Renal cortical epithelial cell (primary cell): ENCODE measurements at regions not wholly inside any gene's neighbourhood (a gene's known extent, or its start where the extent isn't known, plus 50 kb on each side); places are given as distances from the start of the nearest gene placed in this dataset.
"Not testable (repeated sequence)": the region's sequence is repeated elsewhere in the genome, so short reads cannot be mapped to it uniquely, and the experiment has no call there.

Experiments
- DNase-seq: peaks from one replicate; pipeline ENCODE4 v3.0.0-alpha.2; 2011; ENCODE audit warnings: low read depth

DNA sequence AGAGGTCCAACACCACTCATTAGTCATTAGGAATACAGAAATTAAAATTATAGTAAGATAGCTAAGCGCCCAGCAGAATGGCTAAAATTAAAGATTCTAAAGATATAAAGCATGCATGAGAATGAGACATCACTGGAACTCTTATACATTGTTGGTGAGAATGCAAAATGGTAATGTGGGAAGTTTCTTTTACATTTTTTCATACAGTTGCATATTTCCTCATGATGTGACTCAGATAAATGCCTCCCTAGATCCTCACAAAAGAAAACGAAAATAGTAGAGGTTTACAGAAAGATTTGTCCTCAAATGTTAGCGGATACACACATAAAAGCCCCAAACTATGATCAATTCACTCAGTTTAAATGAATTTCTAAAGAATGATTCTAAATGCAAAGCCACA is 633.7 kb upstream of the GJE1 start:
- DNase-seq = no peak

DNA sequence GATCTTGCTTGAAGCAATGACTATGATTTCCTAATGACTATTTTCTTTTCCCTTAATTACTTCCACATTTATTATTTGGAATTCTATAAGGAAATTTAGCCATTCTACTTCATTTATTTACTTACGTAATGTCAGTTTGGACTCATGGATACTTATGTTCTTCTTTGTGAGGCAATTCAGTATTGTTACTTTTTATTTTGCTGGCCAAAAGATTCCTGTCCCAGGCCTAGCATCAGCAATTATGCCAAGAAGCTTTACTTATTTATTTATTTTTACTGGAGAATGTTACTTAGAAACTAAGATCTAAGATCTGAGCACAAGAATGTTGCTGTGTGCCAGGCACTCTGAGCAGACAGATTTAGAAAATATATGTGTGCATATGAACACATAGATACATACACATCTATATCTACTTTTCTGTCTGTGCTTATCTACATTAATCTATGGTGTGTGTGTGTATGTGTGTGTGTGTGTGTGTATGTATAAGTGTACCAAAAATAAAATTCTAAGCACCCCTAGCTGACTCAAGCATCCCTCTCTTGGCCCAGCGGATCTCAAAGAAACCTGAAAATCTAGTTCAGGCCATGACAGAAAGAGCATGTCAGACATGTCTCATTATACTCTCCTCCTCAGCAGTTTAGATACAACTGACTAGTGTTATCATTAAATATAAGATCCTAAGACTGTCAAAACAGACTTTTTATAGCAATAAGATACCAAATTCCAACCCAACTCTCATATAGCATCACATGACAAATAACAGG is 640.0 kb upstream of the GJE1 start:
- DNase-seq = no peak

DNA sequence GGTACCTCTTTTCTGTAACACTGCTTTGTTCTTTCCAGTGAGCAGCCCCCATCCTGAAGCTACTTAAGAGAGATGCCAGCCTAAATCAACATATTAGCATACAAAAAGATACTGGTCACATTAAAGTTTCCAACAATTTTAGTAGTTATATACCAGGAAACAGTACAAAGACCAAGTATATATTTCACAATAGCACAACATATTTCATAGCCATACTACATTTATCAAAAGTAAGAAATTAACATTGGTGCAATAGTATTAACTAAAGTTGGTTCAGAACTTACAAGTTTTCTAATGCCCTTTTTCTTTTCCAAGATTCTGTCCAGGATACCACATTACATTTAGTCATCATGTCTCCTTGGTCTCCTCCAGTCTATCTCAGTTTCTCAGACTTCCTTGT is 641.0 kb upstream of the GJE1 start:
- DNase-seq = no peak

DNA sequence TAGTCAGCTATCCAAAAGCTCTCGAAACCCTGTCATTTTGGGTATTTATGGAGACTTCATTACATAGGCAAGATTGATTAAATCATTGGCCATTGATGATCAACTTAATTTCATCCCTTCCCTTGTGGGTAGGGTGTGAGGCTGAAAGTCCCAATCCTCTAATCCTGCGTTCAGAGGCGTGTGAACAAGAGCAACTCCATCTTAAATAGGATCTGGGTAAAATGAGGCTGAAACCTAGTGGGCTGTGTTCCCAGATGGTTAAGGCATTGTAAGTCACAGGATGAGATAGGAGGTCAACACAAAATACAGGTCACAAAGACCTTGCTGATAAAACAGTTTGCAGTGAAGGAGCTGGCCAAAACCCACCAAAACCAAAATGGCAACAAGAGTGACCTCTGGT is 641.7 kb upstream of the GJE1 start:
- DNase-seq = no peak

DNA sequence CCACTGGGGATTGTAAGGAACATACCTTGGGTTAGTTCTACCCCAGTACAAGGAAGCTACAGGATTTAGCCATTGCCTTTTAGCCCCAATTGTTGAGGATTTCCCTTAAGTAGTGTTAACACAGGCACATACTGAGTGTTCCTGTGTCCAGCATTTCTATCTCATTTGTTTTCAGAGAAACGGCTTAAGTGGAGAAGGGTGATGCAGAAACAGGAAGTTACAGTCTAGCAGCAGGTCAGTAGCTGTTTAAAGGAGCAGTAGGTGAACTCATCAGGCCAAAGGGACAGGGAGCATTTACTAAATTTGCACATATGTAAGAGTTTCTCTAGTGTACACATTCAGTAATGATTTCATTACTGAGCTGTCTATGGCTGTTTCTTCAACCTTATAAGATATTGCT is 644.2 kb upstream of the GJE1 start:
- peak; percentile 42 for DNase-seq

DNA sequence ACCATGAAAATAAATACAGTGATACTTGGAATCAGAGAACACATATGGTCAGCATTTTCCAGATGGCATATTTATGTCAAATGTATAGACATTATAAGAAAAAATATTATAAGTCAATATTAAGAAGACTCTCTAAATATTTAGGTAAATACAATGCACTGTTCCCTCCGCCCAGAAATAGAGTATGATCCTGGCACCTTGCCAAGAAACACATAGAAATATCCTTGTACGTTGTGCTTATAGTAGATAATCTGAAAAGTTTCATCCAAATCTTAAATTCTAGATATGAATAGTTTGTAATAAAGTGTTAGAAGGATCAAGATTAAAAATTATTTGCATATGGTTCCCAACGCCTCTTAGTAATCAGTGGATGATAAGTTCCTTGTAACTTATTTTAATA is 645.8 kb upstream of the GJE1 start:
- DNase-seq = no peak

DNA sequence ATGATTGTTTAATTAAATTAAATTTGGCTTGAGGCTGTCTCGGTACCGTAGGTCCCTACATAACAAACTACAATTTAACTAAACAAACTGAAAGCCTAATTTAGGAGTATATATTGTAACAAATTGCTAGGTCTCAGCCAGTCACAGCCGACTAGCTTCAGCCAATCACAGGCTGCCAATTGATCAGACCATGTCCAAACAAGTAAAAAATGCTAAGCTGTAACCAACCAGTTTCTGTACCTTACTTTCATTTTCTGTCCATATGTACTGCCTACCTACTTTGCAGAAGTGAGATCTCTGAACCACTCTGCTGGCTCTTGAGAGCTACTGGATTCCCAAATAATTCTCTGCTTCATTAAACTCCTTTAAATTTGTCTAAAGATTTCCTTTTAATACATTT is 648.0 kb upstream of the GJE1 start:
- DNase-seq = peak; percentile 26

DNA sequence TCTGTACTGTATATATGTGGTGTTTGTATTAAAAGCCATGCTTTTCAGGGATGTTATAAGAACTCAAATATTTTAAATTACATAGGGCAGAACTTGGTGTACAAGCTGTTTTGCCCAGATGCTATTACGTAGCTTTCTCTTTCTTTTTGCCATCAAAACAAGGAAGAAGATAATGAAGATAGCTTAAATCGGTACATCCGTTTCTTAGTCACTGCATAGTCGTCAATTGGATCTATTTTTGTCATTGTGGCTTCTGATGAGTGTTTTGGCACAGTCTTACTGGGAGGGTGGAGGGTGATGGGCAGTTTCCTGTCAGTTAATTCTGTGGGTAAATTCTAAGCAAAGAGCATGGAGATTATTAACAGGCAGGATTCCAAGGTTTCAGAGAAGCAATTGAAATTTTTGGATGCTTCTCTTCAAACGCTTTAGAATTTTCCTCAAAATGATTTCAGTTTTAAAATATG is 649.1 kb upstream of the GJE1 start:
- peak; percentile 93 for DNase-seq

DNA sequence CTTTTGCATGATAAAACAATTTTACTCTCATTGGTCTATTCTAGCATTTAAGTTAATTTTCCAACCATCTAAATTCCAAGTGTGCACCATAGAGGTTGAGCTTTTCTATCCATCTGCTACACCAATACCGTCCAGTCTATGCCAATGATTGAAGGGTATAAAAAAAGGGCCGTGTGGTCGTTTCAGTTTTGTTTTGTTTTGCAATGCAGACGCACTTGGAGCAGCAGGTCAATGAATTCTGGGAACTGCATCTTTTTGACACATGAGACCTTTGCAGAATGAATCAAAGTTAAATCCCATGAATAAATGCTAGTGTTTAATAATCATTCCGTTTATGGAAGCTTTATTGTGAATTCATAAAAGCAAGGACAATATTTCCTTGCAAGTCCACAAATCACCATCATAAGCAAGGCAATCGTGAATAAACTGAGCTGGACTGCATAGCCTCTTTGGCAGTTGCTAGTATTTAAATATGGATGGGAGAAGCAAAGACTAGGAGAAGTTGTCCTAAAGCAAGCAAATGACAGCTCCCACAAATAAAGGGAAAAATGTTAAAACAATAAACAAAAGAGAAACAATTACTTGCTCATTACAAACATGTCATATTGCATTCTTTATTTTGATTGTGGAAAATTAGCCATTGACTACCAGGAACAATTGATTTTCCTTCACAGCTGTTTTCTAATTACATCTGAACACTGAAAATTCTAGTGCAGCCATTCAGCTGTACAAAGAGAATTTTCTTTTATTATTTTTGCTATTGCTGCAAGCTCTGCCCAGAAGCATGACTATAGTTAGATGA is 649.7 kb upstream of the GJE1 start:
- peak; percentile 5 for DNase-seq

DNA sequence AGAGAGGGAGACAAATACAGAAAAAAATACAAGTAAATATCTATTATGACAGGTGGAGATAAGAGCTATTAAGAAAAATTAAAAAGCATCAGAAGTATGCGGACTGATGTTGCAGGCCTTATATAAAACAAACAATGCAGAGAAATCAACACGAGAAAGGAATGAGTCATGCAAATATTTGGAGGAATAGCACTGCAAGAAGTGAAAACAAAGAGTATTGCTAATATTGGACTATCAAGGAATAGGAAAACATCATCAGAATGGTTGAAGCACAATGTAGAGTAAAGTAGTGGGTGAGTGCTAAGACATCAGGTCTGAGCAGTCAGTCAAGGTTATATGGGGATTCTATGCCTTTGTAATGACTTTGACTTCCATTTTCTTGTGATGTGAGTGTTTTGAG is 657.5 kb upstream of the GJE1 start:
- DNase-seq = no peak

DNA sequence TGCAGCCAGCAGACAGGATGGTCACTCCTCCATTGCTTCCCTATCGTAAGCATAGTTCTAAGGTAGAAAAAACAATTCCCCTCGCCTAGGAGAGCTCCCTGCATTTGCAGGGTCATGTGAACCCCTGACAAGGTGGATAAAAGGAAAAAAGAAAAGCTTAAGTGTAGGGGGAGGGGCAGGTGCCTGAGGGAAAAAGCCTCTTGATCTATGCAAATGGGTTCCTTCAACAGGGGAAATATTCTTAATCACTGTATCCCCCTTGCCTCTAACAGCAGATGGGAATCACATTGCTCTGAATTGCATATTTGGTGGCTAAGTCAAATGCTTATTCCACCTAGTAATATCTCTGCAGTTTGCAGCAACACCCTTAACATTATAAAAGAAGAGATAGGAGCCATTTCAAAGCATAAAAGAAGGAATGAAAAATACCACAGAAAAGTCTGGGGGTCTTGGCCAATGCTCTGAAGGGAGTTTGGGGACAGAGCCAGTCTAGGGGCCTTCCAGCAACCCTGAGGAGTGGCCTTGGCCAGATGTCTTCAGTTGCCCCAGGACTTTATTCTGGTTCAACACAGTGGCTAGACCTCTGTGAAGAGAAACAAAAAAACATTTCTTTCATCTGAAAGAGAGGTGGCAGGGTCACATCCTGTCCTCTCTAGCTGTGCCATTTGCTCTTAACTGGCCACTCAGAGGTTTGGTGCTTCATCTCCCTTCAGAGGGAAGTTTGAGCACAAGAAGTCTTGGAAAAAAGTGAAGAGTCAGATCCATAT is 660.4 kb upstream of the GJE1 start:
- DNase-seq = peak; percentile 11

DNA sequence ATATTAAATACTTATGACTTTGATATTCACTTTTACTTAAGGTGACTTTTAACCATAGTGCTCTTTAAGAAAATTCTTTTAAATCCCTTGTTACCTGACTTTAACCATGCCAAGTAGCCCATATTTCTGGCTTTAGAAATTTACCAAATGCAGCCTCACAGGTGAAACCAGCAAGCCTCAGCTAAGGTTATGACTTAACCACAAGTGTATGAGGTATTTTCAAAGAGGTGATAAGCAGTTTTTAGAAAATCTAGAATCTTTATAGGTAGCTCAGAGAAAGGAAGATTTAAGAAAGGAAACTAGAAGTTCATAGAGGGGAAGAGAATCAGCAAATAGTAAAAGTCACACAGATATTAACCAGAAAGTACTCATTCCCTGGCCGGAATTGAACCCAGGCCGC is 661.9 kb upstream of the GJE1 start:
- DNase-seq = no peak

DNA sequence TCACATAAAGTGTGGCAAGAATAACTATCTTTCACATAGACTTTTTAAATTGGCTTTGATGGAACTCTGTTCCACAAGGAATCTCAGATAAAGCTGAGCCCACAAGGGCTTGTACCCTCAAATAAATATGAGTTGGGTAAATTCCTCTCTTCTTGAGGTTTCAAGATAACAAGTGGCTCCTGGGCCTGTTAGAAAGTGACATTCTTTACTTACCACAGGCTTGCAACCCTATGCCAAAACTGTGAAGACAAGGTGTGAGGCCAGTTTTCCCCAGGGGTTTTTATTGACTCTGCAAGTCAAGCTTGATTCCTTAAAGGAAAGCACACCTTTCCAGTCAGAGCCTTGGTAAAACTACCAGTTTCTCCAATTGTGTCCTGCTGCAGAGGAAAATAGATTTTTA is 664.8 kb upstream of the GJE1 start:
- peak; percentile 70 for DNase-seq

DNA sequence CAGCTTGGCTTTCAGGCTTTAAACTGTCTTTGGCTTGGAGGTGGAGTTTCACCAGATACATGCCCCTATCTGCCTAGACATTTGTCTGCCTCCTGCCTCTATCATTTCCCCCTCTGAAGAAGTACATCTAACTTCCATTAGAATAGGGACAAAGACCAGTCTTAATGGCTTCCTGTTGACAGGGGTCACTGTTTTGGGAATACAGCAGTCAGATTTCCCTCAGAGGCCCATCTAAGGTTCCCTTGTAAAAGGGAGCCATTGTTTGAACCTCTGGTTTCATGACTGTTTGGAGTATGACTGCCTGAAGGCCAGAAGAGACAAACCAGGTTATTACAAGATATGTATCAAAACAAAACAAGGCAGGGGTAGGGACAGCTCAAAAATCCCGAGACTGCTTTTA is 665.7 kb upstream of the GJE1 start:
- no peak for DNase-seq

DNA sequence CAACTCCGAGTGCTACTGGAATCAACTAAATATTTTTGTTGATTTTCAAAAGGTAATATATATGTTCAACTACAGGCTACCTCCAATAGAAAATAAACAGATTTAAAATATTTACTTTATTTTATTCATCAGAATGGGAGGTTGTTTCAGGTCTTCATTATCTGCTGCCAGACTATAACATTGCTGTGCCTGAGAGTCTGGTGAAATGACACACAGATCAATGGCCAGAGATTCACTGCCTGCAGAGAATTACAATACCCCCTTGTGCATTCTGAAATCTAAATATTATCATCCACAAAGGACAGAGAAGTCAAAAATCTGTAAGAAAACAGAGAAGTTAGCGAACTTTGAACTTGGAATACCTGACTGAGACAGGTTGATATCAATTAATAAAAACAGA is 667.8 kb upstream of the GJE1 start:
- DNase-seq = no peak

DNA sequence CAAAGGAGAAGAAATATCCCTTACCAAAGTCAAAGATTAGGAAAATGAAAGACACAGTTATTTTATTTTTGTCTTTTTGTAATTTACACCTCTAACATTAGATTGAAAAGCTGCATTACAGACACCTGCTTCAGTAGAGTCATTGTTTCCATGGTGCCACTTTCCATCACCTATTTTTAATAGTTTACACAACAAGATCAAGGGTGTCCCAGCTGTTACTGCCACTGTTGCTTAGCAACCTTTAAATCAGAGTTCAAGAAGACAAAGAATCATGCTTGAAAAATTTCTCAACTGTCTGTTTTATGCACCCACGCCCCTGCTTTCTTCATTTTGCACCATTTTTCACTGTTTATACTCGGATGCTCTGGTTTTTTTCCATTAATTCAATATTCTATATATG is 668.2 kb upstream of the GJE1 start:
- DNase-seq = peak; percentile 94

DNA sequence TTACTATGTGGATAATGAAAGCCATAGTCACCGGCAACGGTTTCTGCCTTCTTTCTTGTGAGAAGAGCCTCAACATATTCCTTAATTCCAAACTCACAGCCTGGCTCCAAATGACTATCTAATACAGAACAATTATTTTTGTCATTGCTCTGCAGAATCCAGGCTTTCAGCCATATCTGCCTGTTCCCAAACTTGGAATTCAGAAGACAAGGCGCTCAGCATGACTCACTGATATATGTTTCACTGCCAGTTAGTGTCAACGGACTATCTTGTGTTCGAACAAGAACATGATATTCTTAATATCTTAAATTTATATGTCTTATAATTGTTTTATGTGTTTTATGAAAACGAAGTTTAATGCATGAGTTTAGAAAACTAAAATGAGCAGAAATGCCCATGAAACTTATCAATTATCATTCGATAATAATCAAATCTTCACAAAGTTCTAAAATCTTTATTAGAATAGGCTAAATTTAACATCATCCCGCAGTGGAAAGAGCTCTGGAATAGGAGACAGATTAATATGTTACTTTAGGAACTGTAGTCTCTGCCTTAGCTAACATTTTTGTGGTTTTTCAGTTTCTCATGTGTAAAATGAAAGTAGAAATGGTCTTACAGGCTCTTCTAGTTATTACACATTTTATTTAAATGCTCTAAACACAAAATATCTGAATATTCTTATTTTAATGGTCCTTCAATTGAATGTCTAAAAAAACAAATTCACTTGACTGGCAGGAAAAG is 669.3 kb upstream of the GJE1 start:
- DNase-seq = peak; percentile 83

DNA sequence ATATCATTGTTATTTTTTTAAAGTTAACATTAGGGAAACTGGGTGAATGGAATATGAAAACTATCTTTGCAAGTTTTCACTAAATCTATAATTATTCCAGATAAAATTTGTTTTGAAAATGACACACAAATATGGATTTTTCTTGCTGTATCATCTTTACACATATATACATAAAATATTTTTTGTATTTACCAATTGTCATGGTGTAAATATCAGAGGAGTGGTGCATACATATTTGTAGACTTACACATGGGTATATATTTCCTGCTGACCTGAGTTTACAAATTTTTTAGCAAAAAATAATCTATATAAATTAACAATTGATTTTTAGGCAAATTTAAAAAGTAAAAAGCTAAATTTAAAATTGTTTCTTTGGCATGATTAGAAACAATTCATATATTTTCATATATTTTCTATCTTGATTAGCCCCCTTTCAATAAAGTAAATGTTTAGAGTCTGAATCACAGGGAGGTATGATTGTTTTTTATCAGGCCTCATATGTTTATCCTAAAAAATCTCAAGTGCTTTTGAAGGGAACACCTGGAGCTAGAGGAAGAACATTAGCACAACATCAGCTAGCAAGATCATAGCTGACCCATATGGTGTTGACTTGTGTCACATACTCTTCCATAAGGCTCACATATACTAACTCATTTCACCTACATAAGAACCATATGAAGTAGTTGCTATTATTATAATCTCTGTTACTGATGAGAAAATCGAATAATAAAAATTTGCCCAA is 671.8 kb upstream of the GJE1 start:
- no peak for DNase-seq

DNA sequence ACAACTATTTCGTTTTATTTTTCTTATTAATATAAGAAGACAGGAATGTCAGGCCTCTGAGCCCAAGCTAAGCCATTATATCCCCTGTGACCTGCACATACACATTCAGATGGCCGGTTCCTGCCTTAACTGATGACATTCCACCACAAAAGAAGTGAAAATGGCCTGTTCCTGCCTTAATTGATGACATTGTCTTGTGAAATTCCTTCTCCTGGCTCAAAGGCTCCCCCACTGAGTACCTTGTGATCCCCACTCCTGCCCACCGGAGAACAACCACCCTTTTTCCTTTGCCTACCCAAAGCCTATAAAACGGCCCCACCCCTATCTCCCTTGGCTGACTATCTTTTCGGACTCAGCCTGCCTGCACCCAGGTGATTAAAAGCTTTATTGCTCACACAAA is 672.5 kb upstream of the GJE1 start:
- DNase-seq = not testable (repeated sequence)

DNA sequence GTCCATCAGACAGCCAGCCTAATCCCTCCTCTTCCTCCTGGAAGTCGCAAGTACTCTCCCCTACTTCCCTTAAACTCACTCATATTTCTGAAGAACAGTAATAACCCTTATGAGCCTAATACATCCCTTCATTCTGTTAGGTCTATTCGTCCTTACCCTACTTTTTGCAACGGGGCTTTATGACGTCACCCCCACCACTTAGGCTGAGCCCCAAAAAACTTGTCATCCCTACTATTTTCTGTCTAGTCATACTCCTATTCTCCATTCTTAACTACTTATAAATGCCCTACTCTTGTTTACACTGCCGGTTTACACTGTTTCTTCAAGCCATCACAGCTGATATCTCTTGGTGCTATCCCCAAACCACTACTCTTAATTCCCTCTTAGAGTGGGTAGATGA is 674.7 kb upstream of the GJE1 start:
- DNase-seq = not testable (repeated sequence)

DNA sequence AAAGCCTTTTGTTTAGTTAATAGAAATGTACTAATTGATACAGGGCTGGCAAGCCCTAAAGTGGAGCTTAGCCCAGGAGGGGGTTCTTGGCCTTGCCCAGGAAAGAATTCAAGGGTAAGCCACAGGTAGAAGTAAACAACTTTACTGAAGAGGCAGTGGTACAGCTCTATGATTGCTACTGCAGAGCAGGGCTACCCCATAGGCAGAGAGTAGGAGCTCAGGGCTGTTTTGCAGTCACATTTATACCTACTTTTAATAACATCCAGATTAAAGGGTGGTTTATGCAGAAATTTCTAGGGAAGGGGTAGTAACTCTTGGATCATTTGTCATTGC is 680.4 kb upstream of the GJE1 start:
- DNase-seq = peak; percentile 9
